Suprapubic skin (tissue), 3 donors: ENCODE measurements at regions not wholly inside any gene's neighbourhood (a gene's known extent, or its start where the extent isn't known, plus 50 kb on each side); places are given as distances from the start of the nearest gene placed in this dataset.

Experiments
- POLR2A ChIP-seq, 2 donors: fragments of 450-650 bp; IDR thresholded peaks; one replicate each; pipeline ENCODE4 v1.6.1; 2017; ENCODE audit warnings: antibody characterized with exemption in 2 of 2, mild to moderate bottlenecking in 2 of 2, moderate library complexity in 2 of 2
- TF ChIP-seq, protein P1 (sequence below), 2 donors: fragments of 200-600 bp in 1 of 2; fragments of 450-650 bp in 1 of 2; sonication (generic) in 1 of 2; IDR thresholded peaks; one replicate each; pipeline ENCODE4 v1.5.1; 2016 to 2019; ENCODE audit warnings: antibody characterized with exemption in 2 of 2, mild to moderate bottlenecking in 1 of 2, moderate library complexity in 1 of 2

DNA sequence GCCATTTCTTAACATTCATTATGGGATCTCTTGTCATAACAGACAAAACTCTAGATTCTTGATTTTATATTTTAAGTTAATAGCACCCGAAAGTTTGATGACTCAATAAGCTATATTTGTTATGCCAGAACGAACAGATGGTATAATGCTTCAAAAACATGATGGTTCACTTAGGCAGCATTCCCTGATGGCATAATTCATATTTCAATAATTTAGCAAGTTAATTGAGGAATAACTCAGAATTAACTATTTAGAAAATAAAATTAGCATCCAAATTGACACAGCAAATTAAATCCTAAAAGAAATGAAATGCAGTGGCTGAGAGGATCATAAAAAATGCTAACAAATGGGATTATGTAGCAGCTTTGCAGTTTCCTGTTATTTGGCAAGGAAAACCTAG, 260.8 kb upstream of the MBL2 start:
- no peak for TF ChIP-seq POLR2A (IDR thresholded peaks at IDR 0.05)
- TF ChIP-seq, protein P1, sequence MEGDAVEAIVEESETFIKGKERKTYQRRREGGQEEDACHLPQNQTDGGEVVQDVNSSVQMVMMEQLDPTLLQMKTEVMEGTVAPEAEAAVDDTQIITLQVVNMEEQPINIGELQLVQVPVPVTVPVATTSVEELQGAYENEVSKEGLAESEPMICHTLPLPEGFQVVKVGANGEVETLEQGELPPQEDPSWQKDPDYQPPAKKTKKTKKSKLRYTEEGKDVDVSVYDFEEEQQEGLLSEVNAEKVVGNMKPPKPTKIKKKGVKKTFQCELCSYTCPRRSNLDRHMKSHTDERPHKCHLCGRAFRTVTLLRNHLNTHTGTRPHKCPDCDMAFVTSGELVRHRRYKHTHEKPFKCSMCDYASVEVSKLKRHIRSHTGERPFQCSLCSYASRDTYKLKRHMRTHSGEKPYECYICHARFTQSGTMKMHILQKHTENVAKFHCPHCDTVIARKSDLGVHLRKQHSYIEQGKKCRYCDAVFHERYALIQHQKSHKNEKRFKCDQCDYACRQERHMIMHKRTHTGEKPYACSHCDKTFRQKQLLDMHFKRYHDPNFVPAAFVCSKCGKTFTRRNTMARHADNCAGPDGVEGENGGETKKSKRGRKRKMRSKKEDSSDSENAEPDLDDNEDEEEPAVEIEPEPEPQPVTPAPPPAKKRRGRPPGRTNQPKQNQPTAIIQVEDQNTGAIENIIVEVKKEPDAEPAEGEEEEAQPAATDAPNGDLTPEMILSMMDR (IDR thresholded peaks at IDR 0.05), result no peak
